HG02970 (cell line): ENCODE measurements at regions not wholly inside any gene's neighbourhood (a gene's known extent, or its start where the extent isn't known, plus 50 kb on each side); places are given as distances from the start of the nearest gene placed in this dataset.
"Not testable (repeated sequence)": the region's sequence is repeated elsewhere in the genome, so short reads cannot be mapped to it uniquely, and the experiment has no call there.

ENCODE experiments used
- ATAC-seq: cut with Tn5 transposase; IDR thresholded peaks from one replicate; pipeline ENCODE4 v1.9.1; 2021; ENCODE audit warnings: mild to moderate bottlenecking, moderate library complexity, moderate number of reproducible peaks; ENCODE audit not compliant: unreplicated experiment, low FRiP score

DNA sequence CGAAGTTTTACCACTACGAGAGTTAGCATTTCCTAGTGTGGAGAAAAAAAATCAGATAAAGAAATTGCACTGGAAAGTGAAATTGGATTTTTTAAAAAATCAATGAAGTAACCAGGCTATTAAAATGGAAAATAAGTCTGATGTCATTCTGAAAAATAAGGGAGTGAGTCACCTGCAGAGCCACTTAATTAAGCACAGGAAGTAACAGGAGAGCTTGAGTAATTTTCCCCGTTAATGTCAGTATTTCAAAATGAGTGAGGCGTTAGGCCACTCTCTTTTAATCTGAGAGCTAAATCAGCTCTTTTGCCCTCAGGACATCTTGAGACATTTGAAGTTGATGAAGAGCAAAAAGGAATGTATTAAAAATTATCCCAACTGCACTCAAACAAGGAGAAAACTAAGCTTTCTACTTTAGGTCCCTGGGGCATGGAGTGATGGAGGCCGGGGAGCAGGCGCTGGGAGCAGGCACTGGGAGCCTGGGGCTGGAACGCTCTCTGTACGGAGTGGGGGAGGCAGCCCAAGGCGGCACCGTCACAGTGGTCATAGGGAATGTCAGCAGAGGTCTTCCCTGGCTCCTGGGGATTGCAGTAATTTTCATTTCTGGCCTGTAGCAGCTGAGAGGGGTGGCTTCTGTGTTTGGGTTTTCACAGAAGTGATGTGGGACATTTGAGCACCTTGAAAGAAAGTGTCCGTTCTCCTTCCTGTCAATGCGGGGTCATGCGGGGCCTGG is 194.6 kb downstream of the BCL2L11 start:
- not testable (repeated sequence) for ATAC-seq

- not testable (repeated sequence) for ATAC-seq
These were observed 195.6 kb downstream of the BCL2L11 start for GRCh38 chr2:111316221-111316741.

GRCh38 chr2:111316881-111317549 is 196.3 kb downstream of the BCL2L11 start:
- ATAC-seq = not testable (repeated sequence)

GRCh38 chr2:111319552-111319951 is 198.8 kb downstream of the BCL2L11 start:
- not testable (repeated sequence) for ATAC-seq

DNA sequence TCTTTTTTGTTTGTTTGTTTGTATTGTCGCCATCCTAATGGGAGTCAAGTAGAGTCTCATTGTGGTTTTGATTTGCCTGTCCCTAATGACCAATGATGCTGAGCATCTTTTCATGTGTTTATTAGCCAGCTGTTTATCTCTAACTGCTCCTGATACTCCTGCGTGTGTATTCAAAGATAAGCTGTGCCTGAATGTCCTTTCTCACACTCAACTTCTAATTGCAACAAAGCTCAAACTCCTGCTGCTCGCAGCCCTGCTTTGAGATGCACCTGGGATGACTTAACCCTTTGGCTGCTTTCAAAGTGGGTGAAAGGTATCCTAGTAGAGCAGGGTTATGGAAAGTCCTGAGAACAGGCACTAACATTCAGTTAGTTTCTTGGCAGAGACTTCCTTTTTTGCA is 199.6 kb downstream of the BCL2L11 start:
- not testable (repeated sequence) for ATAC-seq

GRCh38 chr2:111320965-111321364 is 200.3 kb downstream of the BCL2L11 start:
- ATAC-seq = not testable (repeated sequence)

GRCh38 chr2:111323384-111323783 is 202.7 kb downstream of the BCL2L11 start:
- not testable (repeated sequence) for ATAC-seq

DNA sequence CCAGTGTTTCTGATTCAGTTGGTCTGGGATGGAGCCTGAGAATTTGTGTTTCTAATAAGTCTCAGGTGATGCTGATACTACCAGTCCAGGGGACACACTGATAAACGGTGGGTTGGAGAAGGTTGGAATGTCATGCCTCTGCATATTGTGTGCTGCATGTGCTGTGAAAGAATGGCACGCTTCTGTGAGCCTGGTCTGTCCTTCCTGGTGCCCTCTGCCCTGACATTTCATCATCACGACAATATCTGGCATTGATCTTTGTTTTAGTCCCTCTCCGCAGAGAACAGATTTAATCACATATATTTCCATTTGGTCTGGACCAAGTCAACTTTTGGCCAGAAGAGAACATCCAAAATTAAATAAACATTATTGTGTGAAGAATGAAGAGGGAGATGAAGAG is 207.0 kb downstream of the BCL2L11 start:
- not testable (repeated sequence) for ATAC-seq

GRCh38 chr2:111329309-111329708 is 208.6 kb downstream of the BCL2L11 start:
- ATAC-seq = not testable (repeated sequence)

- not testable (repeated sequence) for ATAC-seq
These were observed 210.5 kb downstream of the BCL2L11 start for GRCh38 chr2:111331099-111331724.

- ATAC-seq = not testable (repeated sequence)
These were observed 214.7 kb downstream of the BCL2L11 start for GRCh38 chr2:111335220-111335907.

- ATAC-seq = not testable (repeated sequence)
These were observed 217.8 kb downstream of the BCL2L11 start for GRCh38 chr2:111338474-111338873.

GRCh38 chr2:111339476-111339875 is 218.8 kb downstream of the BCL2L11 start:
- not testable (repeated sequence) for ATAC-seq

DNA sequence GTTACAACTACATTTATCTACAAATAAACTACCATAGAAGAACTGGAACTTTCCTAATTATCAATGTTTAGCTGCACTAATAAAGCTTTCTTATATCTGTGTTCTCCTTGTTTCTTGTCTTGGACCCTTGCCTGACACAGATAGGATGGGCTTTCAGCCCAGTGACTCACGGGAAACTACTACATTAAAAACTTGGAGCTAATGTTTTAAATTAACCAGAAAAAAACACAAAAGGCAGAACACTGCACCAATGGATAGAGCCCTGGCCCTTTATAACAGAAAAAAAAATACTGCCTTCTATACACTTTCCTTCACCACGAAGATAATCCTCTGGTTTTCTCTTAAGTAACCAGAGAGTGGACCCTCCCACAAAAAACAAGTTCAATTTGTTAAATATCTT is 223.9 kb downstream of the BCL2L11 start:
- ATAC-seq = not testable (repeated sequence)

DNA sequence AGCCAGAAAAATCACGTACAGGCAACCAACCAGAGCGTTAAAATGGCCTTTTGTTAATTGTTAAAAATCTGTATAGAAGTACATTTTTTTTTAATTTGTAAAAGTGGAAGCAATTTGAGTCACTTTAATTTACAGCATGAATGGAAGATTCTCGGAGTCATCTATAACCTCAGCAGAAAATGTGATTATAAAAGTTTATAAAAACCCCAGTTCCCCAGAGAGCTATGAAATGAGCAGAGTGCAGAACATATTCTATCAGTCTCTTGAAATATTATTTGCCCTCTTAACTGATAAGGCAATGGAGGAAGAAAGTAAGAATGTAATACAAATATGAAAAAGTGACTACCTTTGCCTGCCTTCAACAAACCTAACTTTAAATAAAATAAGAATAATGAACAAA is 224.7 kb downstream of the BCL2L11 start:
- not testable (repeated sequence) for ATAC-seq

GRCh38 chr2:111346018-111346930 is 225.6 kb downstream of the BCL2L11 start:
- not testable (repeated sequence) for ATAC-seq

- ATAC-seq = not testable (repeated sequence)
These were observed 227.0 kb downstream of the BCL2L11 start for GRCh38 chr2:111347695-111348094.

DNA sequence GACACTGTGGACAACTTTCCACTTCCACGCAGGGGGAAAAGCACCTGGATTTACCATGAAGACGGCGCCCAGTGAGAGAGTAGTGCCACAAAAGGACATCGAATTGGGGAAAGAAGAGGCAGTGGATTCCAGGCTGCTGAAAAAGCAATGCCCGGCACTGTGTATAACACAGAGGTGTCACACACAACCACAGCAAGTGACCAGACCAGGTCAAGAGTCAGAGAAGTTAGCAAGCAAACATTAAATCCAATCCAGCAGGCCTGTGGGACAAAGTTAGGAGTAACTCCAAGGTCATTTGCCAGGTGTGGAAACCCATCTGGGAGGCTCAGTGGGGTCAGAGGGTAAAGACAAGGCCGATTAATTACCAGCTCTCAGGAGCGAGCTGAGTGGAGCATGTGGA is 227.6 kb downstream of the BCL2L11 start:
- not testable (repeated sequence) for ATAC-seq

DNA sequence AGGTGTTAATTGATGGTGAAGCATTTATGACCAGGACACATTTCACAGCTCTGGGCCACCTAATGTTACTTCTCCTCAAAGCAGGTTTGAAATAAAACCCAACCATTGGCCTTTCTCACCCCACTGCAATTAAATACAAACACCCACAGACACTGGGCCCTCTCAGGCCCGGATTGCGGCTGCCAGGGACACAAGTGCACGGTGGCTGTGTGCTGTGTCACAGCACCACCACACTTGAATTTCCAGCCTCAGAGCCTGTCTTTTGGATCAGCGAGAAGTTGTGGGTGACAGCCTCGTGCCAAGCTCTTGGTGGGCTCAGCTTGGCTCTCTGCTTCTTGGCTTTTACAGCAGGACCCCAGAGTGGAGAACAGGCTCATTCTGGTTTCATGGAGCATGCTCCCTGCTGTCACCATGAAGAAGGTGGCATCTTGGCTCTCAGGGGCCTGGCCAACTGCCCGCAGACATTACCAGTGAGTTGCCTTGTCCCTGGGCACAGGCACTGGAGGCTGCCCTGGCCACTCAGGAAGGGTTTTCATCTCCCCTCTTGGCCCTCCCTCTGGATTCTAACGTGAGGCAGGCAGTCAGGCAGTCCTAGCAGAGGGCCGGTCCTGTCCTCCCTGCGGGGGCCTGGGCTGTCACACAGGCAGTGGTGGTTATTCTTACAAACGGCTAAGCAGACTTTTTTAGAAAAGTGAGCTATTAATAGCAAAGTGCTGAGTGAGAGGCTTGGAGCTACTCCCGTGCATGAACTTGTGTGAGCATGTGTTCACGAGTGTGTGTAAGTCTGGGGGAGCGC is 234.5 kb downstream of the BCL2L11 start:
- ATAC-seq = not testable (repeated sequence)
